Stimulated activated naive B cell treated with anti-CD40 and anti-IgM and Interleukin-4, amounts not matched to agents 10 μg/mL and 1 μg/mL and 100 μg/mL, for 72 hours (primary cell): ENCODE measurements at regions not wholly inside any gene's neighbourhood (a gene's known extent, or its start where the extent isn't known, plus 50 kb on each side); places are given as distances from the start of the nearest gene placed in this dataset.

ENCODE experiments used
- ATAC-seq, 2 donors: fragments of 150-1000 bp; cut with Tn5 transposase; replicated peaks; 2 replicates each; pipeline ENCODE4 v1.10.0; 2021; ENCODE audit warnings: moderate library complexity in 1 of 2
- DNase-seq: peaks from one replicate; pipeline ENCODE4 v3.0.0; 2021
- H3K27ac Mint-ChIP-seq: one replicate; pipeline ENCODE4 v1.8.0; 2022; ENCODE audit warnings: mild to moderate bottlenecking, mixed read lengths
- H3K27me3 Mint-ChIP-seq, 2 donors: one replicate each; pipeline ENCODE4 v1.8.0; 2022; ENCODE audit warnings: mixed read lengths in 2 of 2
- H3K36me3 Mint-ChIP-seq, 2 donors: one replicate each; pipeline ENCODE4 v1.8.0; 2022; ENCODE audit warnings: mixed read lengths in 2 of 2, mild to moderate bottlenecking in 1 of 2
- H3K4me1 Mint-ChIP-seq, 2 donors: one replicate each; pipeline ENCODE4 v1.8.0; 2022; ENCODE audit warnings: mixed read lengths in 2 of 2, mild to moderate bottlenecking in 1 of 2
- H3K4me3 Mint-ChIP-seq, 2 donors: one replicate each; pipeline ENCODE4 v1.8.0; 2022; ENCODE audit warnings: mild to moderate bottlenecking in 2 of 2, mixed read lengths in 2 of 2, moderate library complexity in 1 of 2
- H3K9me3 Mint-ChIP-seq, 2 donors: one replicate each; pipeline ENCODE4 v1.8.0; 2022; ENCODE audit warnings: mixed read lengths in 2 of 2, mild to moderate bottlenecking in 1 of 2

GRCh38 chr13:97057176-97057575 lies 62.9 kb upstream of the OXGR1 start:
- Mint-ChIP-seq H3K27ac (no peak overlapping the region), H3K4me1 (no peaks in the 10 kb centered on the region), H3K36me3 (no peaks in the 10 kb centered on the region), H3K4me3 (no peak overlapping the region), H3K9me3 (peaks cover 3 to 4% of the 10 kb centered on the region in 2 donors), H3K27me3 (peaks cover 8 to 11% of the 10 kb centered on the region in 2 donors)
- DNase-seq (no peak), ATAC-seq (no peak)

GRCh38 chr13:97058391-97058790 lies 64.1 kb upstream of the OXGR1 start:
- Mint-ChIP-seq H3K4me1 (no peaks in the 10 kb centered on the region), H3K27ac (no peak overlapping the region), H3K4me3 (no peak overlapping the region), H3K36me3 (no peaks in the 10 kb centered on the region), H3K27me3 (peaks cover 11 to 15% of the 10 kb centered on the region in 2 donors), H3K9me3 (peaks cover 0 to 3% of the 10 kb centered on the region in 2 donors)
- DNase-seq (no peak), ATAC-seq (no peak)

- Mint-ChIP-seq H3K4me3 (no peak overlapping the region), H3K9me3 (peaks cover 0 to 3% of the 10 kb centered on the region in 2 donors), H3K27ac (no peak overlapping the region), H3K36me3 (no peaks in the 10 kb centered on the region), H3K27me3 (peaks cover 11 to 15% of the 10 kb centered on the region in 2 donors), H3K4me1 (no peaks in the 10 kb centered on the region)
- ATAC-seq = no peak
- no peak for DNase-seq
Observed at GRCh38 chr13:97058926-97059325, 64.7 kb upstream of the OXGR1 start.

GRCh38 chr13:97067017-97067895 lies 73.0 kb upstream of the OXGR1 start:
- no peaks in the 10 kb centered on the region for H3K9me3 Mint-ChIP-seq
- ATAC-seq = no peak
- peaks cover 6 to 9% of the 10 kb centered on the region in 2 donors for H3K27me3 Mint-ChIP-seq
- no peak for DNase-seq
- no peaks in the 10 kb centered on the region for H3K4me1 Mint-ChIP-seq
- no peaks in the 10 kb centered on the region for H3K36me3 Mint-ChIP-seq
- H3K4me3 Mint-ChIP-seq = no peak overlapping the region
- H3K27ac Mint-ChIP-seq = no peak overlapping the region

GRCh38 chr13:97068151-97068550 lies 73.9 kb upstream of the OXGR1 start:
- Mint-ChIP-seq H3K36me3 (no peaks in the 10 kb centered on the region), H3K27ac (no peak overlapping the region), H3K4me1 (no peaks in the 10 kb centered on the region), H3K9me3 (no peaks in the 10 kb centered on the region), H3K27me3 (peaks cover 0 to 9% of the 10 kb centered on the region in 2 donors), H3K4me3 (no peak overlapping the region)
- DNase-seq (no peak), ATAC-seq (no peak)

GRCh38 chr13:97069050-97069815 lies 75.0 kb upstream of the OXGR1 start:
- DNase-seq (no peak), ATAC-seq (no peak)
- H3K36me3 Mint-ChIP-seq = no peaks in the 10 kb centered on the region
- no peak overlapping the region for H3K4me3 Mint-ChIP-seq
- peaks cover 1 to 3% of the 10 kb centered on the region in 2 donors for H3K9me3 Mint-ChIP-seq
- no peaks in the 10 kb centered on the region for H3K4me1 Mint-ChIP-seq
- peaks cover 0 to 9% of the 10 kb centered on the region in 2 donors for H3K27me3 Mint-ChIP-seq
- no peak overlapping the region for H3K27ac Mint-ChIP-seq

DNA sequence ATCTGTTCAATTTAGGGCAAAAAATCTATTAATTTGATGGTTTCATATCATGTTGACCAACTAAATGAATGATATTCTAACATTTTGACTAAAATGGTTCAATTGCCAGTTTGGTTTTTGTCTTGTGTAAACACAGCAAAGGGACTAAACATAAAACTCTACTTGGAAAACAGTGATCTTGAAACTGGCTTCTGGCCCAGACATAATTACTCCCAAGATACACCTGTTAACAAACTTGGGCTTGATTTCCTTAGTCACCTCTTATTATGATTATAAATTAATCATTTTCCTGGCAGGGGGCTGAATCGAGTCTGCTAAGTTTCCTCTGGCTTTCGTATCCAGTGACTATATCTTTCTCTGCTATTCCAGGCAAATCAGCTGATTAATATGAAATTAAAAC lies 78.0 kb upstream of the OXGR1 start:
- Mint-ChIP-seq H3K27me3 (peaks cover 0 to 13% of the 10 kb centered on the region in 2 donors), H3K27ac (no peak overlapping the region), H3K4me3 (no peak overlapping the region), H3K4me1 (no peaks in the 10 kb centered on the region), H3K36me3 (no peaks in the 10 kb centered on the region), H3K9me3 (peaks cover 6 to 8% of the 10 kb centered on the region in 2 donors)
- ATAC-seq = no peak
- no peak for DNase-seq

DNA sequence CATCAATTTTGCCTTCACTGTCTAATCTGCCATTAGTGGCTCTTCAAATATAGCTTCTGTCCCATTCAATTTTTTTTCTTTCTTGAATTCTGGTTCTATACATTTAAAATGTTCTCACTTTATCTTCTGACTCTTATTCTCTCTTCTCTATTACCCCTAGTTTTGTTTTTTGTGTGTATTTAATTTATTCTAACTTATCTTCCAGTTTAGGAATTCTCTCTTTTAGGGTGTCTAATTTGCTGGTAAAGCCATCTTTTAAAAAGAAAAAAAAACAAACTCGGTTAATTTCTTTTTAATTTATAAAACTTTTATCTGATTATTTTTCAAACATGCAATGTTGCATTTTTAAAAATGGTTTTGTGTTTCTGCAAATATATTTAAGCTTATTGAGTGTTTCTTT lies 80.3 kb upstream of the OXGR1 start:
- H3K9me3 Mint-ChIP-seq = peaks cover 6 to 8% of the 10 kb centered on the region in 2 donors
- H3K27me3 Mint-ChIP-seq = peaks cover 0 to 13% of the 10 kb centered on the region in 2 donors
- H3K27ac Mint-ChIP-seq = no peak overlapping the region
- no peak for ATAC-seq
- no peak overlapping the region for H3K4me3 Mint-ChIP-seq
- DNase-seq = no peak
- no peaks in the 10 kb centered on the region for H3K4me1 Mint-ChIP-seq
- H3K36me3 Mint-ChIP-seq = no peaks in the 10 kb centered on the region

- Mint-ChIP-seq H3K27me3 (peaks cover 0 to 9% of the 10 kb centered on the region in 2 donors), H3K36me3 (no peaks in the 10 kb centered on the region), H3K27ac (no peak overlapping the region), H3K4me1 (no peaks in the 10 kb centered on the region), H3K4me3 (no peak overlapping the region), H3K9me3 (peaks cover 6 to 8% of the 10 kb centered on the region in 2 donors)
- ATAC-seq (no peak), DNase-seq (no peak)
Observed at GRCh38 chr13:97076898-97077297, 82.6 kb upstream of the OXGR1 start.

DNA sequence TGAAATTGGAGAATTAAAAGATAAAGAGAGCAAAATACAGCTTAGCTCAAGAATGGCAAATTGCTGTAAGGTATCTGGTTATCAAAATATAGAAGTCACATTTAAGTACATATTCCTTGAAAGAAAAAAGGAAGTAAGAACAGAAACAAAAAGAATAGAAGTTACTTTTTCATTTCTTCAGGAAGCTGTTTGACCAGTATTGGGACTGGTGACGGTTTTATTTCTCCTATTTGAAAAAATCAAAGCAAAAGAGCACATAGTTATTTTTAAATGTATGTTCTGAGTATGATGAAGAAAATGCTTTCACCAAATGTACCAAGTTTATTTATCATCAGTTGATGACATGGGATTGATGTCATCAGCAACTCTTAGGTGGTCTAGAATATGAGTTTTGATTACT lies 83.1 kb upstream of the OXGR1 start:
- DNase-seq (no peak), ATAC-seq (no peak)
- no peaks in the 10 kb centered on the region for H3K4me1 Mint-ChIP-seq
- peaks cover 0 to 9% of the 10 kb centered on the region in 2 donors for H3K27me3 Mint-ChIP-seq
- no peak overlapping the region for H3K4me3 Mint-ChIP-seq
- peaks cover 6 to 8% of the 10 kb centered on the region in 2 donors for H3K9me3 Mint-ChIP-seq
- H3K27ac Mint-ChIP-seq = no peak overlapping the region
- H3K36me3 Mint-ChIP-seq = no peaks in the 10 kb centered on the region

DNA sequence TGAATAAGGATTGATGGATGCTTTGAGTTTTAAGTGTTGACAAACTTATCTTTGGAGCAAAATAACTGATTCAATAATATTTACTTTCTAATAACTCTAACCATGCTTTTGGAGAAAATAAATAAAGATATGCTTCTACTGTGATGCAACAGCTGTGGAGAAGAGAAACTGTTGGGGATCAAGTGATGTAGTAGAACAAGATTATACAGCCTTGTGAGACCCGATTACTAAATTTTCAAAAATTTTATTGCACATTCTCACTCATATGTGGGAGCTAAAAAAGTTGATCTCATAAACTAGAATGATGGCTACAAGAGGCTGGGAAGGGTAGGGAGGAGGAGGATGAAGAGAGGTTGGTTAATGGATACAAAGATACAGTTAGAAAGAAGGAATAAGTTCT lies 85.5 kb upstream of the OXGR1 start:
- Mint-ChIP-seq H3K27ac (no peak overlapping the region), H3K27me3 (peaks cover 0 to 11% of the 10 kb centered on the region in 2 donors), H3K4me1 (no peaks in the 10 kb centered on the region), H3K36me3 (no peaks in the 10 kb centered on the region), H3K9me3 (peaks cover 0 to 2% of the 10 kb centered on the region in 2 donors), H3K4me3 (no peak overlapping the region)
- ATAC-seq (no peak), DNase-seq (no peak)

DNA sequence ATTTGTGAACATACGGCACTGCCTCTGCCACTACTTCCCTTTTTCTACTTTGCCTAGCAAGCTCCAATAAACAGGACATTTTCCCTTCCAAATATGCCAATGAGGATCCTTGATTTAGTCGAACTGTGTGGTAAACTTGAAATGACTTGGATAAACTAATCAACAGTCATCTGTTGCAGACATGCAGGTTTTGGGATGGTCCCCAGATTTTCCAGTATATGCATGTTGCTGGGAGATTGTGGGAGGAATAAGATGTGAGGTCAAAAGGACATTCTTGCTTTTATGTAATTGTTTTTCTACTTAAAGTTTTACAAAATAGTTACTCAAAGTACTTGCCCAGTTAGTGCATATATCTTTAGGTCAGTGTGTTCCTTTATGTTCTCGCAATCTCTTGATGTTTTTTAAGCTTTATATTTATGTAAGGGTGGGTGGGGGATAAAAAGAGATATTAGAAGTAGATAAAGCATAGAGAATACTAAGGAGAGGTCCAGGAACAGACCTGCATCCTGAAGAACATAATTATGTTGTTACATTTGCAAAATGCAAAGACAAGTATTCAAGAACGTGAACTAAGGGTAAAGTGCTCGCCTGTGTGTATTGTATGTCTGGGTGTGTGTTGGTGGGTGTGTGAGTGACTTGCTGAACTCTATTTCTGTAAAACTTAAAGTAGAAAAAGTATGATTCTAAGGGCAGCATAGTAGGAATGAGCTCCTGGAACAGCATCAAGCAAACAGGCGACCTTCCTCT lies 88.4 kb upstream of the OXGR1 start:
- H3K9me3 Mint-ChIP-seq = peaks cover 0 to 4% of the 10 kb centered on the region in 2 donors
- no peak overlapping the region for H3K27ac Mint-ChIP-seq
- H3K36me3 Mint-ChIP-seq = no peaks in the 10 kb centered on the region
- H3K27me3 Mint-ChIP-seq = peaks cover 5 to 6% of the 10 kb centered on the region in 2 donors
- no peaks in the 10 kb centered on the region for H3K4me1 Mint-ChIP-seq
- ATAC-seq (no peak), DNase-seq (no peak)
- H3K4me3 Mint-ChIP-seq = no peak overlapping the region

- ATAC-seq = no peak
- Mint-ChIP-seq H3K27ac (no peak overlapping the region), H3K36me3 (no peaks in the 10 kb centered on the region), H3K9me3 (peaks cover 2 to 6% of the 10 kb centered on the region in 2 donors), H3K27me3 (no peaks in the 10 kb centered on the region), H3K4me3 (no peak overlapping the region), H3K4me1 (no peaks in the 10 kb centered on the region)
- DNase-seq = no peak
Observed at GRCh38 chr13:97091196-97091595, 96.9 kb upstream of the OXGR1 start.

GRCh38 chr13:97100821-97101220 lies 106.5 kb upstream of the OXGR1 start:
- ATAC-seq (no peak), DNase-seq (no peak)
- no peaks in the 10 kb centered on the region for H3K36me3 Mint-ChIP-seq
- H3K27me3 Mint-ChIP-seq = peaks cover 31 to 40% of the 10 kb centered on the region in 2 donors
- H3K27ac Mint-ChIP-seq = no peak overlapping the region
- no peaks in the 10 kb centered on the region for H3K4me1 Mint-ChIP-seq
- H3K9me3 Mint-ChIP-seq = peaks cover 2 to 6% of the 10 kb centered on the region in 2 donors
- no peak overlapping the region for H3K4me3 Mint-ChIP-seq
